H9 (cell line): ENCODE measurements at regions not wholly inside any gene's neighbourhood (a gene's known extent, or its start where the extent isn't known, plus 50 kb on each side); places are given as distances from the start of the nearest gene placed in this dataset.

Source experiments
- DNase-seq: peaks from one replicate; pipeline ENCODE4 v3.0.0-alpha.2; 2017
- H2AFZ ChIP-seq: one replicate; pipeline ENCODE4 v1.6.1; 2013; ENCODE audit warnings: mild to moderate bottlenecking, low read length, control low read depth, moderate library complexity
- H2AK5ac ChIP-seq: 2 replicates; pipeline ENCODE4 v1.6.1; 2013; ENCODE audit warnings: low read length, control low read depth, mixed read lengths; ENCODE audit not compliant: insufficient read length
- H2BK120ac ChIP-seq: one replicate; pipeline ENCODE4 v1.6.1; 2013; ENCODE audit warnings: low read depth, mild to moderate bottlenecking, low read length, control low read depth, inconsistent platforms; ENCODE audit not compliant: poor library complexity, severe bottlenecking
- H2BK12ac ChIP-seq: 2 replicates; pipeline ENCODE4 v1.6.1; 2013; ENCODE audit warnings: low read length, control low read depth, mixed read lengths, low read depth; ENCODE audit not compliant: insufficient read length
- H2BK15ac ChIP-seq: 2 replicates; pipeline ENCODE4 v1.6.1; 2013; ENCODE audit warnings: low read depth, low read length, control low read depth
- H2BK20ac ChIP-seq: one replicate; pipeline ENCODE4 v1.6.1; 2013; ENCODE audit warnings: low read depth, mild to moderate bottlenecking, low read length, control low read depth, inconsistent platforms; ENCODE audit not compliant: poor library complexity, severe bottlenecking
- H2BK5ac ChIP-seq: 2 replicates; pipeline ENCODE4 v1.6.1; 2013; ENCODE audit warnings: low read length, control low read depth, mixed read lengths; ENCODE audit not compliant: insufficient read length
- H3K14ac ChIP-seq: 2 replicates; pipeline ENCODE4 v1.6.1; 2013; ENCODE audit warnings: low read length, control low read depth; ENCODE audit not compliant: insufficient read depth
- H3K18ac ChIP-seq: 2 replicates; pipeline ENCODE4 v1.6.1; 2013; ENCODE audit warnings: low read depth, mild to moderate bottlenecking, mixed read lengths, low read length, control low read depth; ENCODE audit not compliant: insufficient read length
- H3K23ac ChIP-seq: 2 replicates; pipeline ENCODE4 v1.6.1; 2013; ENCODE audit warnings: low read length, control low read depth, mixed read lengths, low read depth; ENCODE audit not compliant: insufficient read length
- H3K23me2 ChIP-seq: 2 replicates; pipeline ENCODE4 v1.6.1; 2013; ENCODE audit warnings: low read depth, mild to moderate bottlenecking, mixed read lengths, low read length, control low read depth; ENCODE audit not compliant: insufficient read length, poor library complexity, severe bottlenecking
- H3K27ac ChIP-seq: 2 replicates; pipeline ENCODE4 v1.5.1; 2013; ENCODE audit warnings: low read length, control low read depth, mixed read lengths, low read depth; ENCODE audit not compliant: insufficient read length
- H3K27me3 ChIP-seq: 2 replicates; pipeline ENCODE4 v1.6.1; 2013; ENCODE audit warnings: low read length, control low read depth, inconsistent platforms; ENCODE audit not compliant: insufficient read depth
- H3K4ac ChIP-seq: 2 replicates; pipeline ENCODE4 v1.6.1; 2013; ENCODE audit warnings: low read depth, mild to moderate bottlenecking, control low read depth, inconsistent platforms, low read length, moderate library complexity
- H3K4me1 ChIP-seq: 2 replicates; pipeline ENCODE4 v1.6.1; 2013; ENCODE audit warnings: low read length, control low read depth, inconsistent platforms; ENCODE audit not compliant: insufficient read depth
- H3K4me2 ChIP-seq: 2 replicates; pipeline ENCODE4 v1.6.1; 2013; ENCODE audit warnings: low read length, control low read depth, mixed read lengths; ENCODE audit not compliant: insufficient read length, insufficient read depth
- H3K56ac ChIP-seq: 2 replicates; pipeline ENCODE4 v1.6.1; 2013; ENCODE audit warnings: low read depth, mild to moderate bottlenecking, mixed read lengths, low read length, control low read depth; ENCODE audit not compliant: insufficient read length
- H3K79me1 ChIP-seq: 2 replicates; pipeline ENCODE4 v1.6.1; 2013; ENCODE audit warnings: low read depth, mild to moderate bottlenecking, moderate library complexity, low read length, control low read depth, inconsistent platforms; ENCODE audit not compliant: insufficient read depth, poor library complexity, severe bottlenecking
- H3K79me2 ChIP-seq: 2 replicates; pipeline ENCODE4 v1.6.1; 2013; ENCODE audit warnings: low read length, control low read depth, inconsistent platforms; ENCODE audit not compliant: insufficient read depth
- H3K9ac ChIP-seq: 2 replicates; pipeline ENCODE4 v1.6.1; 2013; ENCODE audit warnings: low read length, control low read depth, mixed read lengths; ENCODE audit not compliant: insufficient read length; ENCODE audit errors: extremely low read depth
- H3K9me3 ChIP-seq: one replicate; pipeline ENCODE4 v1.6.1; 2013; ENCODE audit warnings: low read depth, low read length, inconsistent platforms; ENCODE audit not compliant: control insufficient read depth
- H3T11ph ChIP-seq: one replicate; pipeline ENCODE4 v1.6.1; 2013; ENCODE audit warnings: mild to moderate bottlenecking, low read length, control low read depth, inconsistent platforms
- H4K20me1 ChIP-seq: one replicate; pipeline ENCODE4 v1.6.1; 2013; ENCODE audit not compliant: control insufficient read depth, insufficient read length, insufficient read depth
- H4K5ac ChIP-seq: 2 replicates; pipeline ENCODE4 v1.6.1; 2013; ENCODE audit warnings: low read depth, mild to moderate bottlenecking, mixed read lengths, low read length, control low read depth; ENCODE audit not compliant: insufficient read length
- H4K8ac ChIP-seq: replicated peaks from 2 replicates; pipeline ENCODE4 v1.6.1; 2013; ENCODE audit warnings: low read length, control low read depth, mixed read lengths, low read depth; ENCODE audit not compliant: insufficient read length
- H4K91ac ChIP-seq: 2 replicates; pipeline ENCODE4 v1.6.1; 2013; ENCODE audit warnings: low read depth, mild to moderate bottlenecking, moderate library complexity, mixed read lengths, low read length, control low read depth; ENCODE audit not compliant: insufficient read length
- H3K27ac Mint-ChIP-seq, 3 experiments: 2 replicates in 2 of 3; 3 replicates in 1 of 3; pipeline ENCODE4 v1.8.0; 2020 to 2021; ENCODE audit warnings: mixed read lengths in 3 of 3, mild to moderate bottlenecking in 1 of 3, moderate library complexity in 1 of 3
- H3K27me3 Mint-ChIP-seq: 2 replicates; pipeline ENCODE4 v1.8.0; 2021; ENCODE audit warnings: low read depth, mild to moderate bottlenecking, moderate library complexity, mixed read lengths
- H3K36me3 Mint-ChIP-seq, 3 experiments: 2 replicates in 2 of 3; 3 replicates in 1 of 3; pipeline ENCODE4 v1.8.0; 2020 to 2021; ENCODE audit warnings: low read depth in 3 of 3, mixed read lengths in 3 of 3; ENCODE audit not compliant: insufficient read depth in 1 of 3
- H3K4me1 Mint-ChIP-seq, 2 experiments: 2 replicates each; pipeline ENCODE4 v1.8.0; 2020; ENCODE audit warnings: mixed read lengths in 2 of 2
- H3K4me3 Mint-ChIP-seq, 2 experiments: 2 replicates in 1 of 2; 3 replicates in 1 of 2; pipeline ENCODE4 v1.8.0; 2020 to 2021; ENCODE audit warnings: mild to moderate bottlenecking in 2 of 2, mixed read lengths in 2 of 2, moderate library complexity in 1 of 2
- H3K9me3 Mint-ChIP-seq, 2 experiments: 2 replicates in 1 of 2; 3 replicates in 1 of 2; pipeline ENCODE4 v1.8.0; 2020; ENCODE audit warnings: mild to moderate bottlenecking in 2 of 2, mixed read lengths in 2 of 2, moderate library complexity in 1 of 2
- WGBS: extraction: QIAGEN DNeasy Blood & Tissue Kit; methylation state at CpG from one replicate; pipeline ENCODE4 v1.1.7; 2013; ENCODE audit warnings: missing lambda C conversion rate, low lambda C conversion rate, mixed read lengths; ENCODE audit not compliant: insufficient read length; ENCODE audit errors: extremely low coverage; 5-methylcytosine and 5-hydroxymethylcytosine counted together
- TF ChIP-seq, protein P1 (sequence below): fragments of 200-600 bp; sonication (generic); conservative IDR thresholded peaks from 3 replicates; pipeline ENCODE4 v1.8.0; 2021; ENCODE audit warnings: antibody characterized with exemption, mild to moderate bottlenecking

DNA sequence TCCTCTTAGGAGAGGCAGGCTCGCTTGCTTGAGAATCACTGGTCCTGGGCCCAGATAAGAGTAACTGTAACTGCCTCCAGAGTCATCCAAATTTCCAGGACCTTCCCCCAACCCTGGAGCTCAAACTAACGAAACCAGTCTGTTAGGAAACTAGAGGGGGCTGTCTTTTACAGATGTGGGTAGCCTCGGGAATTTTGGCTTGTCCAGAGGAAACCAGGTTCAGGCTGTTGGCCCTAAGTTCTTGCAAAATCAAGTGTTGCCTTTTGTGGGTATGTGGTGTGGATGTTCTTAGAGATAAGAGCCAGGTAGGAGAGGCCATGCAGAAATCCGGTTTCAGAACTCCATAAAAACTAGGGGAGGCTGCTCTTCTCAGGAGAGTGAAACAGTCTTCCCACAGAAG lies 125.0 kb upstream of the DLX2 start:
- no peaks in the 10 kb centered on the region for H3K79me1 ChIP-seq
- DNase-seq, result no peak
- Mint-ChIP-seq H3K4me1 (peaks cover 27 to 29% of the 10 kb centered on the region in 2 experiments), H3K36me3 (no peaks in the 10 kb centered on the region), H3K27me3 (peaks cover 17% of the 10 kb centered on the region), H3K27ac (no peak overlapping the region), H3K9me3 (no peaks in the 10 kb centered on the region), H3K4me3 (no peak overlapping the region)
- no peak overlapping the region for H3K27ac ChIP-seq
- H3K4me2 ChIP-seq, result no peak overlapping the region
- no peaks in the 10 kb centered on the region; the same call in 1 of the 2 replicates for H3K4me1 ChIP-seq
- H3K14ac ChIP-seq, result no peak overlapping the region
- TF ChIP-seq, protein P1, sequence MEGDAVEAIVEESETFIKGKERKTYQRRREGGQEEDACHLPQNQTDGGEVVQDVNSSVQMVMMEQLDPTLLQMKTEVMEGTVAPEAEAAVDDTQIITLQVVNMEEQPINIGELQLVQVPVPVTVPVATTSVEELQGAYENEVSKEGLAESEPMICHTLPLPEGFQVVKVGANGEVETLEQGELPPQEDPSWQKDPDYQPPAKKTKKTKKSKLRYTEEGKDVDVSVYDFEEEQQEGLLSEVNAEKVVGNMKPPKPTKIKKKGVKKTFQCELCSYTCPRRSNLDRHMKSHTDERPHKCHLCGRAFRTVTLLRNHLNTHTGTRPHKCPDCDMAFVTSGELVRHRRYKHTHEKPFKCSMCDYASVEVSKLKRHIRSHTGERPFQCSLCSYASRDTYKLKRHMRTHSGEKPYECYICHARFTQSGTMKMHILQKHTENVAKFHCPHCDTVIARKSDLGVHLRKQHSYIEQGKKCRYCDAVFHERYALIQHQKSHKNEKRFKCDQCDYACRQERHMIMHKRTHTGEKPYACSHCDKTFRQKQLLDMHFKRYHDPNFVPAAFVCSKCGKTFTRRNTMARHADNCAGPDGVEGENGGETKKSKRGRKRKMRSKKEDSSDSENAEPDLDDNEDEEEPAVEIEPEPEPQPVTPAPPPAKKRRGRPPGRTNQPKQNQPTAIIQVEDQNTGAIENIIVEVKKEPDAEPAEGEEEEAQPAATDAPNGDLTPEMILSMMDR, result no peak
- H3K56ac ChIP-seq, result no peak overlapping the region
- no peak overlapping the region for H3K4ac ChIP-seq
- no peak overlapping the region for H2BK120ac ChIP-seq
- no peak overlapping the region for H2AFZ ChIP-seq
- WGBS, result no CpG with 5 or more reads among the region's 4 CpGs
- no peak overlapping the region for H2AK5ac ChIP-seq
- no peak overlapping the region for H3T11ph ChIP-seq
- H4K5ac ChIP-seq, result no peak overlapping the region
- H2BK5ac ChIP-seq, result no peak overlapping the region
- no peak overlapping the region for H3K23ac ChIP-seq
- no peaks in the 10 kb centered on the region for H3K27me3 ChIP-seq
- H3K9ac ChIP-seq, result no peak overlapping the region
- H2BK20ac ChIP-seq, result no peak overlapping the region
- H2BK15ac ChIP-seq, result no peak overlapping the region
- H3K9me3 ChIP-seq, result no peaks in the 10 kb centered on the region
- H3K79me2 ChIP-seq, result no peaks in the 10 kb centered on the region
- H4K20me1 ChIP-seq, result no peaks in the 10 kb centered on the region
- H4K91ac ChIP-seq, result no peak overlapping the region
- H2BK12ac ChIP-seq, result no peak overlapping the region
- no peak overlapping the region for H3K18ac ChIP-seq
- no peaks in the 10 kb centered on the region for H3K23me2 ChIP-seq
- no peak overlapping the region for H4K8ac ChIP-seq
